ENCODE measurements at regions not wholly inside any gene's neighbourhood (a gene's known extent, or its start where the extent isn't known, plus 50 kb on each side); places are given as distances from the start of the nearest gene placed in this dataset.

- TF ChIP-seq CTCF (conservative IDR thresholded peaks at IDR 0.05; ENCODE audit: low read depth in 2 of 2) (no peak), EZH2 (IDR thresholded peaks at IDR 0.05; ENCODE audit: low read depth, unreplicated experiment) (no peak)
Measured at GRCh38 chr3:65276551-65276950, 588.8 kb upstream of the ADAMTS9 start.
